GM18502 (cell line): ENCODE measurements at regions not wholly inside any gene's neighbourhood (a gene's known extent, or its start where the extent isn't known, plus 50 kb on each side); places are given as distances from the start of the nearest gene placed in this dataset.

Source experiments
- ATAC-seq: cut with Tn5 transposase; IDR thresholded peaks from one replicate; pipeline ENCODE4 v1.9.1; 2021; ENCODE audit warnings: mild to moderate bottlenecking; ENCODE audit not compliant: unreplicated experiment, poor library complexity

DNA sequence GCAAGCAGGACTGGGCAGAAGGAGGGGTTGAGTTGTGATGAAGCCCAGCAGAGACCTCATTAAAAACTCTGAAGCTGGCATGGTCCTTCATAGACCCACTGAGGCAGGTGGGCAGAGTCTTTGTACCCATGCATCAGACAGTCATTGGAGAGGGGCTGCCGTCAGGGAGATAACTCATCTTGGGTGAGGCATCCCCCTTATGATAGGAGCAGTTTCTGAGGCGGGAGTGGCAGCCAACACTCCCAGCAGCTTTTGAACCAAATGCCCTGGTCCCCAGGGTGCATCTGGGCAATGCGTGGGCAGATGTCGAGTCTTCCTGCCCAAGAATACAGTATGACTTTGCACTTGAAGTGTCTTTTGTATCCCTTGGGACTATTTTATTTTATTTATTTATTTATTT, 68.1 kb downstream of the HTR5A start:
- ATAC-seq, result no peak

DNA sequence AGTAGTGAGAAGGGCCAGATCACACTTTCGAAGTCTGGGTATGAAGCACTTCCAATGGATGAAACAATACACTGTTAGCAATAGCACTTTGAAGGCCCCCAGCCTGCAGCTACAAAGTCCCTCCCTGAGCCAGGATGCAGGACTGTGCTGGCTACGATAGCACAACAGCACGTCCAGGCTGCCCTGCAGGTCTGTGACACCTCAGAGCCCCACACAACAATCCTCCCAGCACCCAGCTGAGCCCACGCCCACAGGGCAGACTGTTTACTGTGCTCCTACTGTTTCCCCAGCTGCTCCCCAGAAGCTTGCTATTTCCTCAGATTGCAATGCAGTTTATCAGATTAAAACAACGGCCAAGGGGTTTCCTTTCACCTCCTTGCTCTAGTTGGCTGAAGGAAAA, 71.4 kb downstream of the HTR5A start:
- ATAC-seq, result no peak

DNA sequence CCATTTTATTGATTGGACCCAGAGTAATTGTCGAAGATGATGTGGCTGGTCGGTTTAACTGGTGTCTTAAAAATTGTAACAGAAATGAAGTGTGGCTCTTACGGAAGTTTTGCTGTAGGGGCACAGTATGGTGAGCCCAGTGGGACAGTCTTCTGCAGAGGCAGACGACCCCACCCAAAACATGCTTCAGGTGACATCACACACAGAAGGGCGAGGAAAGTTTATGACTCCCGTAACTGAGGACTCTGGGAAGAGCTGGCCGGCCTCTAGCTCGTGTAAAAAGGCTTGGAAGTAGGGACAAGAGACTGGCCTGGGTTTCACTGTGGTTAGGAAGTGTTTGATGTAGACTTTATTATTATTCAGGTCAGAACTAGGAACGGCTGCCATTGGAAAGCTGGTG, 73.3 kb downstream of the HTR5A start:
- ATAC-seq, result no peak

DNA sequence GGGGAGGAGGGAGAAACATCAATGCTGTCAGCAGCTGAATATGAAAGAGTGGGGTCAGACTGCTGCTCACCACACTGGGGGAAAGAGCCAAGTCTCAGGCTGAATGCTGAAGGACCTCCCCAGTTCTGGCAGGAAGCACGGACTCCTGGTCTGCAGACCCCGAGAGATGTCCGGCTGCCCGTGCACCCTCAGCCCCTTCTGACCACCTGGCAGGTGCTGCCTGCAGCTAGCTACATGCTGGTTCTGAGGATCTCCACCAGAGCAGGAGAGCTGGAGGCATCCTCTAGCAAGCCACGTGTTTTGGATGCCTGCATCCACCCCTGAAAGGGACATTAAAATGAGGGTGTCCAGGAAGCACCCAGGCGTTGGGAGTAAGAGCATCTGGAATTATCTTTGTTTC, 74.2 kb downstream of the HTR5A start:
- ATAC-seq, result no peak

DNA sequence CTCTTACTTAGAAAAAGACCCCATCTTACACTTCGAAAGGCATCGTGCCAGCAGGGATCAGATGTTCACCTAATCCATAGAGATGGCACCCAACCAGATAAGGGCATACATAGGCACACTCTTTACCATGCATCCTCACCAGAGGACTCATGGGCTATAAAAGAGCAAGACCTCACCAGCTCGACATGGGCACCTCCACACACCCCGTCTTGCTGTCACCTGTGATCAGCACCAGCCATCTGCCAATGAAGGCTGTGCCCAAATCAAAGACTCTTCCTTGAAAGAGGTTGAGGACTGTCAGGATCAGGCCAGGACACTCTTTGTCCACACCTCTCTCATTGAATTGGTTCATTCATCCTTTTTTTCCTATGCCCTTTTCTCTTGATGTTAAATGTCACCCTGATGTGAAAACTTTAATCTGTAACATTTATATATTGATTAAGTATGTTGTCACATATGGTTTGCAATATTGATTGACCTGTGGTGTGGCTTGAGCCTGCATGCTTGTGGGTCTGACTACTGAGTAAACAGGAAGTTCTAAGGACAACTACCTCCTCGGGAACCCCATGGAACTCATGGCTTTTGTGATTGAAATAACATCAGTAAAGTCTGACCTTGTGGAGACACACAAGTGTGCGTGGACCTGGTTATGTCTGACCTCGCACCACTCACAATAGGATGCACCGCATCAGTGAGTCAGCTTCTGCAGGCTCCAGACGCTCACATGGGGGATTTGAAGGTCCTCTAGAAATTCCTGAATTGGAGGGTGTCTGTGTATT, 75.5 kb downstream of the HTR5A start:
- no peak for ATAC-seq

DNA sequence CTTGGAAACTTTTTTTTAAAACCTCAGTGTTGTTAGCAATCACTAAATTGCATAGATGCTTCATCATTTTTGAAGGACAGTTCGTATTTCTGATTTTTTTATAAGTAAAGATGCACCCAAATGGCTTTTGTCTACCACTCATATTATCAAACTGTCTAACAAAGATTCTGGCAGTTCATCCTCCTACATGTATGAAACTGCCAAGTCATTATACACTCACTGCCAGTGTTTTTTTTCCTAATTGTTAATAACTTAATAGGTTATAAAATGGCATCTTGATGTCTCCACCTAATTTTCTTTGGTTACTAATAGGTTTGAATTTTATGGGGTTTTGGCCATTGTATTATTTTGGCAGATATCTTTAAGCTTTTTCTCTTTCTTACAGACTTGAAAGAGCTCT, 77.0 kb downstream of the HTR5A start:
- no peak for ATAC-seq

DNA sequence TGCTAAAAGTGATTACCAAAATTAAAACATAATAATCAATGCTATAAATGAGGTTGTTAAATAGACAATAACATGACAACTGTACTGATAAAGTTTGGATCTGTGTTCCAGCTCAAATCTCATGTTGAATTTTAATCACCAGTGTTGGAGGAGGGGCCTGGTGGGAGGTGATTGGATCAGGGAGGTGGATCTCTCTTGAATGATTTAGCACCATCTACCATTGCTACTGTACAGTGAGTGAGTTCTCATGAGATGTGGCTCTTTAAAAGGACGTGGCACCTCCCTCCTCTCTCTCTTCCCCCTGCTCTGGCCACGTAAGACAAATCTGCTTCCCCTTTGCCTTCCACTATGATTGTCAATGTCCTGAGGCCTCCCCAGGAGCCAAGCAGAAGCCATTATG, 77.5 kb downstream of the HTR5A start:
- ATAC-seq, result no peak

DNA sequence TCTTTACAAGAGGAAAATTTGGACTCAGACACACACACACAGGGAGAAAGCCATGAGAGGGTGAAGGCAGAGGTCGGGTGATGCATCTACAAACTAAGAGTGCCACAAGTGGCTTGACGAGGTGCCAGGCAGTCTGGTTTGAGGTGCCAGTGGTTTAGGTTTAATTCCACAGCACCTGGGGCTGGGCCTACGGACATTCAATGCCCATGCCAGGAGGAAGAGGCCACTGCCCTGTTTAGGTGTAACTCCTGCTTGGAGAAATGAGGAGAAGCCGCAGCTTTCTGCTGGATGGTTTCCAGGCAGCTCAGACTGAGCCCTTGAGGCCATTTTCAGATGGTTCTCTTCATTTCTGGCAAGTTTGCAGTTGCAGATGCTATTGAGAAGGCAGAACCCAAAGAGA, 83.6 kb downstream of the HTR5A start:
- ATAC-seq, result no peak

DNA sequence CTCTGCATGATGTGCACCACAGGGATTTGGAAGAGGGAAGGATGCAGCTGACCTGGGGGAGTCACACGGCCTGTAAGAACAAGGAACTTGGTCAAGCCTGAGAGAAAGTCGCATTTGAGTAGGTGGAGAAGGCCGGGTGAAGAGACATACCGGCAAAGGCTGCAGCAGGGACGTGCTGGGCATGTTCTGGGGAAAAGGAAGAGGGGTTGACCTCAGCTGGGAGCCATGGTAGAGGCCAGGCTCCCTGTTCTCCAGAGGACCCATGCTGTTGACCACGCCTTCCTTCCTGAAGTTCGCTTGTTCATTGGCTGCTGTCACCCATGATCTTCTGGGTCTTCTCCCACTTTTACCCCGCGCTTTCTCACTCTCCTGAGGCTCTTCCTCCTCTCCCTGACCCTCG, 84.5 kb downstream of the HTR5A start:
- ATAC-seq, result no peak

DNA sequence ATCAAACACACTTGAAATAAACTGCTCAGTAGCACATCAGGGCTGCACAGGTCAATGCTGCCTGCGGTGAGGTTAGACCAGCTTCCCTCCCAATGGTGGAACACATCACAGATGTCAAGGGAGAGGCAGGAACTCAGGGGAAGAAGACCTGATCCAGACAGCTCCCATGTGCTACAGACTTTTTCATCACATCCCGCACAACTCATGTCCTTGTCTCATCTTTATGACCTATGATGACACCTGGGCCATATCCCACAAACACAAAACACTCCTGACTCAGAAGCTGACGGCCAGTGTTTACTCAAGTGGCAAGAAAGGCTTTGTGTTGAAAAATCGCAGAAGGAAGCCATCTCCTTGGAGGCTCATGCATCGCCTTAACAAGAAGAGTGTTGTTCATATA, 91.6 kb downstream of the HTR5A start:
- ATAC-seq, result no peak

DNA sequence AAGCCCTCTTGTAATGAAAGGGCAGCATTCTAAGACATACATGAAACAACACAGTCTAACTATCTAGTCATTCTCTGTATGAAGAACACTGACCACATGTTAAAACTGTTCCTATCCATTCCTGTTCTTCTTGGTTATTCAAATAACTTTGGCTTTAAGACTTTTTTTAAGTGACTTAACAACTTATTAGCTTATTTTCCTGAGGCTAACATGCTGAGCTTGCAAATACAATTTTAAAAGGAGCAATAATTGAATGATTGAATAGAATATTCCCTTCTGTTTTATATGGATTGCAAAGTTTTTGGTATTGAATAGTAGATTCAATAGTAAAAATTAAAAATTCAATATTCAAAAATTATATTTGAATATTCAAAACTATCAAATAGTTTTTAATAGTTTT, 92.3 kb downstream of the HTR5A start:
- no peak for ATAC-seq

DNA sequence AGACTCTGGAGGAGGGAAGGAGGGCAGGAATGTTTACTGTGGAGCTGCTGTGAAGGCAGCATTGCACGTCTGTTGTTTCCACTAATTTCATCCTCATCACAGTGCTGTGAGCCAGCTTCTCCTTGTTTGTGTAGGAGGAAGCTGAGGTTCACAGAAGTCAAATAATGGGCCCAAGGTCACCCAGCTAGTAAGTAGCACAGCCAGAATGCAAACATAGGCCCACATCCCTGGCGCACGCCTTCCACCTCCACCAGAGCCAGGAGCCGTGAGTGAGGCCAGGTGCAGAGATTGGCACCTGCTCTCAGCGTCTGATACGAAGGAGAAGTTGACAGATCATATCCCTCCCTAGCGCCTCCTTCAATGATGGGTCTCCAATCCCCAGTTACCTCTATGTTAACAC, 93.6 kb downstream of the HTR5A start:
- no peak for ATAC-seq

DNA sequence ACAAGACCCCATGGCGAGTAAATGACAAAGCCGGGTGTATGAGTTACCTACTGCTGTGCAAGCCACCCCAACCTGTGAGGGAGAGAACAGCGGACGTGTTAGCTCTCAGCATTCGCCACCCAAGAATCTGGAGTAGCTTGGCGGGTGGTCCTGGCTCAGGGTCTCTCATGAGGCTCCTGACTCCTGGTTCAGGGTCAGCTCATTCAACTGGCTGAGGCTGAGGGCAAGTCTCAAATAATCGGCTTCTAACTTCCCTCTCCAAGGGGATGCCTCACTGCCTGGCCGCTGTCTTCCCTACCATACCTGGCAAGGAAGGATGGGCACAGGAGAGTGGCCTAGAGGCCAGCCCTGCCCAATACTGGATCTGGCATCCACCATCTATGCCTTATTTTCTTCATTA, 94.2 kb downstream of the HTR5A start:
- ATAC-seq, result no peak

DNA sequence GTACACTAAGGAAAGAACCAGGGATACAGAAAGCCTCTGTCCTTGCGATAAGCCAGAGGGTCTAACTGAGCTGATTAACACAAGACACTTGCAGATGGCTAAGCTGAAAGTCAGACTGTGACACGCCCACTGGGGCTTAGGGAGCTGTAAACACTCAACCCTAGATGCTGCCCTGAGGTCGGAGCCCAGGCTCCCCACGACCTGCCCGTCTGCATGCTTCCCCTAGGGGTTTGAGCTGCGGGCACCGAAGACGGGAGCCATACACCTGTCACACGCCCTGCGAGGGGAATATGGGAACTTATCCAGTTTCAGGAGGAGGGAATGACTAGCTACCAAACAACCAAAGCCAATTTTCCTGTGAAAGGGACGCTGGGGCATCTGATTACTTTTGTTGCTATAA, 96.0 kb downstream of the HTR5A start:
- no peak for ATAC-seq

DNA sequence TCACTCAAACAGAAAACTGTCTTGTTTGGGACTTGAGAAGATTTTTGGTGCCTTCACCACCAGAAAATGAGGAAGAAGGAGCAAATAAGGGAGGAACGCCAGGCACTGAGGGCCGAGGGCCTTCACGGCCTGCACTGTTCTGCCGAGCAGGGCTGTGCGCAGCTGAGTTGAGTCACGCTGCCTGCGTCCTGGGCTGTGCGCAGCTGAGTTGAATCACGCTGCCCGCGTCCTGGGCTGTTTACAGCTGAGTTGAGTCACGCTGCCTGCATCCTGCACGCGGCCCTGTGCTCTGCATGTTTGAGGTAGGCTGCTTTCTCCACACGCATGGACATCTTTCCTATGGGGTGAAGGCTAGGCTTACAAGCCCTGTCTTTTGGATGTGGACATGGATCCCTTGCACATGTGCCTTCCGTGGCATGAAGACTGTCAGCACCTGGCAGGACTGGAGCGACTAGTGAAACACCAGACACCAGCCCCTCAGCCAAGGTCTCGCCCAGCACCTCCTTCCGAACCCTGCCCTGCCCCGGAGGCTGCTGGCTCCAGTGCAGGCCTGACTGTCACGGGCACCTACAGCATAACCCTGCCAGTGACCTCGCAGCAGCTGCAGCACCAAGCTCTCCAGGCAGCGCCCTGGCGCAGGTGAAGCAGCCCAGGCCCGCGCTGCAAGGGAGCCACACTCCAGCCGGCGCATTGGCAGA, 96.7 kb downstream of the HTR5A start:
- no peak for ATAC-seq

DNA sequence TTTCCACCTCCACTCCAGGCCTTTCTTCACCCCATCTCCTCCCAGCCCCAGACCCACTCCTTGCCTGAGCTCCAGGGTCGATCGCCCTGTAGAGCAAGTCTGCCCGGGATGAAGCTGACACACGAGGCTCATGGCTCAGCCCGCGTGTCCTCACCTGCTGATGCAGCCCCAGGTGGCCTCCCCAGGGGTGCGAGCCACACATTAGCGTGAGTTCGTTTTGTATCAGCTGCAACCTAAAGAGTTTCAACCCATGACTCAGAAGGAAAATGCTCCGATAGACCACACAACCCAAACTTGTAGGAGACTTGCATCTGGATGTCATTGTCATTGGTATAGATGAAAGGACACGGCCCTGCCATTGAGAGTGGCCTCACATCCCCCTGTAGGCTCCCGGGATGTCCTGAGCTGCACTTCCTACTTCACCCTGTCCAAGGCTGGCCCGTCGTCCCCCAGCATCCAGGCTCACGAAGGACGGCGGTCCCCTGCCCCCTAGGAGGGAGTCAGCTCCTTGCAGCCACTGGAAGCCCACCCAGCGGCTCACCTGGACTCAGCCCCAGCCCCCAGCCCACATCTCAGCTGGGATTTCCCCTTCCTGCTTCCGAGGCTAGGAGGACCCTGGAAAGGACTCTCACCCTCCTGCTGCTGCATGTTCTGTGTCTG, 97.7 kb downstream of the HTR5A start:
- no peak for ATAC-seq

DNA sequence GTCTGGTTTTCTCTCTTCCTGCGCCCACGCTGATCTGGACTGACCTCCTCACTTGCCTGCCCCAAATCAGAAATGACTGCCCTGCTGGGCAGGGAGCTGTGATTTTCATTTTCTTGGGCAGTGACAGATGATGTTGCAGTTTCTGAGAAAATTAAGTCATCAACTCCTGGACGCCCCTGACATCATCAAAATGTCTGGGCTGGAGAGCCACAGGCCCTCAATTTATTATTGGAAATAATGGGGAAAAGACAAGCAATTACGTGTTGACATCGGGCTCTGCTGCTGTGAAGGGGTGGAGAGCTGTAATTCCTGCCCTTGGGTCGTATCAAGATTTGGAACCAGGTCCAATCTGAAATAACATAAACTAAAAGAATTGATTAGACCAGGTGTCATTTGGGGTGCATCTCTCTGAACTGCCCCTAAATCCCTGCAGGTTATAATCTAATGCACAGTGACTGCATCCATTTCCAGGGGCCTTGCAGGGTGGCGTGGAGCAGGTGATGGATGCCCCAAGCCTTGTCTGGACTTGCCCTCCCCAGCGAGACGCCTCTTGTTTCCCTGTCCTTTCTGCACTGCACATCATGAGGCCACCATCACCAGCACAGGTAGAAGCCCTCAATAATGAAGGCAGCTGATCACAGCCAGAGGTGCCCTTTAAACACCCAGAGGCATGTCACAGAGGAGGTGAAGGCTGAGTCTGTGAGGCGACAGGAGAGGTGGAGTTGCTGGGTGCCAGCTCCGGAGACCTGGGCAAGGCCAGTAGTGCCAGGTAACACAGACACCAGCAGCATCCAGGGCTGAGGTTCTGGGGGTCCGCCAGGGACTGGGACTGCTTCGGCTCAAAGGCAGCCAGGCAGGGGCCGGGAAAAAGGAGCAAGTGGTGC, 98.7 kb downstream of the HTR5A start:
- ATAC-seq, result no peak

DNA sequence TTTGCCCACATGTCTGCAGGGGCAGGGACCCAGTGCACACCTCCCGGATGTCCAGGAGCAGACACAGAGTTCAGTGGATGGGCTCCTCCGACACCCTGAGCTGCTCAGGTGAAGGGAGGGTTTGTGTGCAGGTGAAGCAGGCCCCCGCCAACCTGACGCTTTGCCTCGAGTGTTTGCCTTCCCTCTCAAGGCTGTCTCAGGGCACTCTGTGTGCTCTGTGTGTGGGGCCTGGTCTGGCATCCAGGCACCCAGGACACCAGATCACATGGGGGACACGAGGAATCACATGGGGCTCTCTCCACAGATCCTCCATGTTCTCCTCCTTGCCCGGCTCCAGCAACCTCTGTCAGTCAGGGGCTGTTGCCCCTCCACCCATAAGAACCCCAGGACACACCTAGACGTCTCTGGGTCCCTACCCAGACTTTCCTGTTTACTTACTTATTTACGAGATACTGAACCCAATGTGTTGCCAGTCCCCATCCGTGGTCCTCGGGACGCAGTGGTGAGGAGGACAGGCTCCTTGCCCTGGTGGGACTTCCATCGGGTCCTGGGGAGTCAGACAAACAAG, 99.5 kb downstream of the HTR5A start:
- no peak for ATAC-seq

DNA sequence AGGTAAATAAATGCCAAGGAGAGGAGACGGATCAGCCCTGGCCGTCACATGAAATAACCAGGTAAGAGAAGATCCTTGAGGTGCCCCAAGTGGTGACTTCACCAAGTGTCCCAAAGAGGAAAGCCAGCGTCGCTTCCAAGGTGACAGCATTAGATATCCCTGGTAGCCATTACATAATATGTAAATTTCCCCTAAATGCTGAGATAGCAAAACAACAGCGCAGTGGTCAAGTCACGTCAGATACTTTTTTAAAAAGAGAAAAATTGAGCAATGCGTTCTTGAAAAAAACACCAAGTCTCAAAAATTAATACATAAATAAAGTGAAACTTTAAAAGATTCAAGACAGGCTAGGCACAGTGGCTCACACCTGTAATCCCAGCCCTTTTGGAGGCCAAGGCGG, 100.2 kb downstream of the HTR5A start:
- no peak for ATAC-seq

DNA sequence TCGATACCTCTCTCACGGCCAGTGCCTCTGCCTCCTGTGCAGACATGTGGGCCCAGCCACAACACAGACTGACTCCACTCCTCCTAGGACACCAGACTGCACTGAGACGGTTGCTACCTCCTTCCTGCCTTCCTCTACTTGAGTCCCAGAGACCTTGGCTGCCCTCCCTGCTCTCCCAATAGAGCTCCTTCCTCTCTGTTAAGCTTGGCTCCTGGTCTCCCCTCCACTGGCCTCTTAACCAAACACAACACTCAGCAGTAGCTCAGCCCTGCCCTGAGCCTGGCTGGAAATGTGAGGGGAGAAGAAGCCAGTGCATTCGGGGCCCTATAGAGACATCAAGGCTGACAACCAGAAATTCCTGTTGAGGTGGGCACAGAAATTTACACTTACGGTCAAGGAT, 102.0 kb downstream of the HTR5A start:
- no peak for ATAC-seq
